Memory B cell (primary cell): ENCODE measurements at regions not wholly inside any gene's neighbourhood (a gene's known extent, or its start where the extent isn't known, plus 50 kb on each side); places are given as distances from the start of the nearest gene placed in this dataset.
"Not testable (repeated sequence)": the region's sequence is repeated elsewhere in the genome, so short reads cannot be mapped to it uniquely, and the experiment has no call there.

Experiments used
- ATAC-seq: fragments of 150-1000 bp; cut with Tn5 transposase; 2 replicates; pipeline ENCODE4 v1.10.0; 2021; ENCODE audit warnings: low read depth, mild to moderate bottlenecking, moderate library complexity
- DNase-seq, 2 donors: peaks; one replicate each; pipeline ENCODE4 v3.0.0; 2022; ENCODE audit warnings: low spot score in 2 of 2
- H3K27ac Mint-ChIP-seq: one replicate; pipeline ENCODE4 v1.8.0; 2022; ENCODE audit warnings: mild to moderate bottlenecking, moderate library complexity, mixed read lengths
- H3K27me3 Mint-ChIP-seq: one replicate; pipeline ENCODE4 v1.8.0; 2022; ENCODE audit warnings: mixed read lengths
- H3K36me3 Mint-ChIP-seq: one replicate; pipeline ENCODE4 v1.8.0; 2022; ENCODE audit warnings: mild to moderate bottlenecking, mixed read lengths
- H3K4me1 Mint-ChIP-seq: one replicate; pipeline ENCODE4 v1.8.0; 2022; ENCODE audit warnings: mixed read lengths
- H3K4me3 Mint-ChIP-seq: one replicate; pipeline ENCODE4 v1.8.0; 2022; ENCODE audit warnings: mild to moderate bottlenecking, moderate library complexity, mixed read lengths
- H3K9me3 Mint-ChIP-seq: one replicate; pipeline ENCODE4 v1.8.0; 2022; ENCODE audit warnings: mixed read lengths

GRCh38 chr2:180790891-180791290, 189.5 kb upstream of the UBE2E3 start:
- H3K4me1 Mint-ChIP-seq: no peaks in the 10 kb centered on the region
- H3K27ac Mint-ChIP-seq: no peak overlapping the region
- no peaks in the 10 kb centered on the region for H3K9me3 Mint-ChIP-seq
- H3K27me3 Mint-ChIP-seq: no peaks in the 10 kb centered on the region
- no peak overlapping the region for H3K4me3 Mint-ChIP-seq
- ATAC-seq (no peak), DNase-seq (no peak)
- H3K36me3 Mint-ChIP-seq: no peaks in the 10 kb centered on the region

- Mint-ChIP-seq H3K4me1 (no peaks in the 10 kb centered on the region), H3K9me3 (no peaks in the 10 kb centered on the region), H3K4me3 (no peak overlapping the region), H3K36me3 (no peaks in the 10 kb centered on the region), H3K27ac (no peak overlapping the region), H3K27me3 (no peaks in the 10 kb centered on the region)
- ATAC-seq (no peak), DNase-seq (no peak)
Observed at GRCh38 chr2:180787330-180787729, 193.1 kb upstream of the UBE2E3 start.

GRCh38 chr2:180781276-180781675, 199.1 kb upstream of the UBE2E3 start:
- Mint-ChIP-seq H3K9me3 (no peaks in the 10 kb centered on the region), H3K27ac (no peak overlapping the region), H3K4me1 (no peaks in the 10 kb centered on the region), H3K27me3 (no peaks in the 10 kb centered on the region), H3K4me3 (no peak overlapping the region), H3K36me3 (no peaks in the 10 kb centered on the region)
- no peak for DNase-seq
- no peak for ATAC-seq

- no peaks in the 10 kb centered on the region for H3K27me3 Mint-ChIP-seq
- ATAC-seq: no peak
- H3K36me3 Mint-ChIP-seq: no peaks in the 10 kb centered on the region
- no peaks in the 10 kb centered on the region for H3K9me3 Mint-ChIP-seq
- no peak for DNase-seq
- no peaks in the 10 kb centered on the region for H3K4me1 Mint-ChIP-seq
- no peak overlapping the region for H3K27ac Mint-ChIP-seq
- no peak overlapping the region for H3K4me3 Mint-ChIP-seq
Observed at GRCh38 chr2:180778291-180778690, 202.1 kb upstream of the UBE2E3 start.

- ATAC-seq: no peak
- H3K36me3 Mint-ChIP-seq: no peaks in the 10 kb centered on the region
- DNase-seq: no peak
- H3K4me1 Mint-ChIP-seq: no peaks in the 10 kb centered on the region
- H3K9me3 Mint-ChIP-seq: no peaks in the 10 kb centered on the region
- no peak overlapping the region for H3K27ac Mint-ChIP-seq
- no peak overlapping the region for H3K4me3 Mint-ChIP-seq
- no peaks in the 10 kb centered on the region for H3K27me3 Mint-ChIP-seq
Observed at GRCh38 chr2:180776921-180777320, 203.5 kb upstream of the UBE2E3 start.

GRCh38 chr2:180775711-180776110, 204.7 kb upstream of the UBE2E3 start:
- no peaks in the 10 kb centered on the region for H3K4me1 Mint-ChIP-seq

GRCh38 chr2:180765316-180765715, 215.1 kb upstream of the UBE2E3 start:
- H3K9me3 Mint-ChIP-seq, H3K36me3 Mint-ChIP-seq, DNase-seq, H3K4me1 Mint-ChIP-seq, H3K27ac Mint-ChIP-seq, ATAC-seq, H3K27me3 Mint-ChIP-seq, H3K4me3 Mint-ChIP-seq: not testable (repeated sequence)

More at GRCh38 chr2:180775711-180776110, 204.7 kb upstream of the UBE2E3 start:
- no peak overlapping the region for H3K27ac Mint-ChIP-seq
- ATAC-seq: no peak
- H3K9me3 Mint-ChIP-seq: no peaks in the 10 kb centered on the region
- no peaks in the 10 kb centered on the region for H3K27me3 Mint-ChIP-seq
- no peaks in the 10 kb centered on the region for H3K36me3 Mint-ChIP-seq
- DNase-seq: no peak
- H3K4me3 Mint-ChIP-seq: no peak overlapping the region

- no peaks in the 10 kb centered on the region for H3K4me1 Mint-ChIP-seq
- H3K9me3 Mint-ChIP-seq: peaks cover 4% of the 10 kb centered on the region
- H3K27ac Mint-ChIP-seq: no peak overlapping the region
- no peaks in the 10 kb centered on the region for H3K36me3 Mint-ChIP-seq
- H3K27me3 Mint-ChIP-seq: peaks cover 3% of the 10 kb centered on the region
- DNase-seq (no peak), ATAC-seq (no peak)
- H3K4me3 Mint-ChIP-seq: no peak overlapping the region
Observed at GRCh38 chr2:180763263-180763989, 217.0 kb upstream of the UBE2E3 start.

- Mint-ChIP-seq H3K27ac (no peak overlapping the region), H3K27me3 (peaks cover 3% of the 10 kb centered on the region), H3K4me3 (no peak overlapping the region), H3K36me3 (no peaks in the 10 kb centered on the region), H3K4me1 (no peaks in the 10 kb centered on the region), H3K9me3 (no peaks in the 10 kb centered on the region)
- no peak for ATAC-seq
- DNase-seq: no peak
Observed at GRCh38 chr2:180761224-180761623, 219.2 kb upstream of the UBE2E3 start.

- H3K27me3 Mint-ChIP-seq: peaks cover 3% of the 10 kb centered on the region
- no peak for DNase-seq
- ATAC-seq: no peak
- H3K36me3 Mint-ChIP-seq: no peaks in the 10 kb centered on the region
- H3K4me3 Mint-ChIP-seq: no peak overlapping the region
- no peaks in the 10 kb centered on the region for H3K9me3 Mint-ChIP-seq
- no peak overlapping the region for H3K27ac Mint-ChIP-seq
- H3K4me1 Mint-ChIP-seq: no peaks in the 10 kb centered on the region
Observed at GRCh38 chr2:180759631-180760030, 220.8 kb upstream of the UBE2E3 start.

- no peaks in the 10 kb centered on the region for H3K9me3 Mint-ChIP-seq
- no peaks in the 10 kb centered on the region for H3K36me3 Mint-ChIP-seq
- peaks cover 4% of the 10 kb centered on the region for H3K27me3 Mint-ChIP-seq
- ATAC-seq: no peak
- no peak for DNase-seq
- H3K4me1 Mint-ChIP-seq: no peaks in the 10 kb centered on the region
- H3K4me3 Mint-ChIP-seq: no peak overlapping the region
- no peak overlapping the region for H3K27ac Mint-ChIP-seq
Observed at GRCh38 chr2:180753809-180754761, 226.3 kb upstream of the UBE2E3 start.

GRCh38 chr2:180751306-180751920, 229.0 kb upstream of the UBE2E3 start:
- Mint-ChIP-seq H3K36me3 (no peaks in the 10 kb centered on the region), H3K9me3 (no peaks in the 10 kb centered on the region), H3K27me3 (peaks cover 6% of the 10 kb centered on the region), H3K4me3 (no peak overlapping the region), H3K27ac (no peak overlapping the region), H3K4me1 (no peaks in the 10 kb centered on the region)
- no peak for ATAC-seq
- DNase-seq: no peak

GRCh38 chr2:180747728-180748127, 232.7 kb upstream of the UBE2E3 start:
- H3K36me3 Mint-ChIP-seq: no peaks in the 10 kb centered on the region
- no peak overlapping the region for H3K4me3 Mint-ChIP-seq
- H3K27me3 Mint-ChIP-seq: peaks cover 4% of the 10 kb centered on the region
- no peaks in the 10 kb centered on the region for H3K4me1 Mint-ChIP-seq
- no peak for DNase-seq
- peaks cover 2% of the 10 kb centered on the region for H3K9me3 Mint-ChIP-seq
- H3K27ac Mint-ChIP-seq: no peak overlapping the region
- no peak for ATAC-seq

- peaks cover 3% of the 10 kb centered on the region for H3K27me3 Mint-ChIP-seq
- no peak for ATAC-seq
- no peaks in the 10 kb centered on the region for H3K36me3 Mint-ChIP-seq
- no peaks in the 10 kb centered on the region for H3K4me1 Mint-ChIP-seq
- no peak overlapping the region for H3K4me3 Mint-ChIP-seq
- peaks cover 2% of the 10 kb centered on the region for H3K9me3 Mint-ChIP-seq
- DNase-seq: no peak
- no peak overlapping the region for H3K27ac Mint-ChIP-seq
Observed at GRCh38 chr2:180743401-180743800, 237.0 kb upstream of the UBE2E3 start.
